Stimulated activated CD4-positive, alpha-beta T cell treated with anti-CD3 and anti-CD28 coated beads, Interleukin-12 subunit alpha, Interleukin-12 subunit beta, amount 100 ng/mL, for 48 hours (primary cell): ENCODE measurements at regions not wholly inside any gene's neighbourhood (a gene's known extent, or its start where the extent isn't known, plus 50 kb on each side); places are given as distances from the start of the nearest gene placed in this dataset.
"Not testable (repeated sequence)": the region's sequence is repeated elsewhere in the genome, so short reads cannot be mapped to it uniquely, and the experiment has no call there.

Experiments
- DNase-seq, 3 donors: peaks; one replicate each; pipeline ENCODE4 v3.0.0-alpha.2; 2020; ENCODE audit warnings: low read depth in 2 of 3, low spot score in 1 of 3

DNA sequence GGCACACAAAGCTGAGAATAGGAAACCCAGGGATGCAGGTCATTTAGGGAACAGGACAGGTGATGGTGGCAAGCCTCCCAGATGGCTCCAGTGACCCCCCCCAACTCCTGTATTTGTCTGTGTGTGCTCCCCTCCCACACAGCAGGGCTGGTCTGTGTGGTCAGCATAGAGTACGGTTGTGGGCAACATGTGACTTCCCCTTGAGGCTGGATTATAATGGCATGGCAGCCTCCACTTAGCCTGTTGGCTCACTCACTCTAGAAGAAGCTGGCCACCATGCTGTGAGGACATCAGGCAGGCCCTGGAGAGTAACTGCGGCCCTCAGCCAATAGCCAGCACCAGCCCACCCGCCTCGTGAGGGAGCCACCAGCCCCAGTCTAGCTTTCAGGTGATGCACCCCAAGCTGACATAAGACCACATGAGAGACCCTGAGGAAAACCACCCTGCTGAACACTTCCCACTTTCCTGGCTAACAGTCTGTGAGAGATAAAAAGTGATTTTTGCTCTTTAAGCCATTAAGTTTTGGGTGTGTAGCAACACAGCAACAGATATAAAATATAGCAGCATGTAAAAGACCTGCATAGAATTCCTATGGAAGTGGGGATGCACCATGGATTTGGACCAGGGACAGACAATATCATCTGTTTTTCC lies 151.3 kb downstream of the LAT start:
- not testable (repeated sequence) for DNase-seq

DNA sequence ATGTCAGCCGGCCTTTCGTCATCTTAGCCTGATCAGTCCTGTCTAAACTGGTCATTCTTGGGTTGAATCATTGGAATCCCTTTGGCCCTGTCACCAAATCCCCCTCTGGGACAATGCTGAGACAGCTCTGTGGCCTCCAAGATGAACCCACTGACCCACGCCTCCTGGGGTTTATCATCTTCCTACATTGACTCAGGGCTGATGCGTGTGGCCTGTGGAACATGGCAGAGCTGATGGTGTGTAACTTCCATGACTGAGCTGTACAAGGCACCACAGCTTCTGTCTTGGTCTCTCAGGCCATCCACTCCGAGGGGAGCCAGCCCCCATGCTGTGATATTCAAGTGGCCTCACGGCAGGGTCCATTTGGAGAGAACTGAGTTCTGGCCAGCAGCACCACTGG lies 150.2 kb downstream of the LAT start:
- DNase-seq = not testable (repeated sequence)

DNA sequence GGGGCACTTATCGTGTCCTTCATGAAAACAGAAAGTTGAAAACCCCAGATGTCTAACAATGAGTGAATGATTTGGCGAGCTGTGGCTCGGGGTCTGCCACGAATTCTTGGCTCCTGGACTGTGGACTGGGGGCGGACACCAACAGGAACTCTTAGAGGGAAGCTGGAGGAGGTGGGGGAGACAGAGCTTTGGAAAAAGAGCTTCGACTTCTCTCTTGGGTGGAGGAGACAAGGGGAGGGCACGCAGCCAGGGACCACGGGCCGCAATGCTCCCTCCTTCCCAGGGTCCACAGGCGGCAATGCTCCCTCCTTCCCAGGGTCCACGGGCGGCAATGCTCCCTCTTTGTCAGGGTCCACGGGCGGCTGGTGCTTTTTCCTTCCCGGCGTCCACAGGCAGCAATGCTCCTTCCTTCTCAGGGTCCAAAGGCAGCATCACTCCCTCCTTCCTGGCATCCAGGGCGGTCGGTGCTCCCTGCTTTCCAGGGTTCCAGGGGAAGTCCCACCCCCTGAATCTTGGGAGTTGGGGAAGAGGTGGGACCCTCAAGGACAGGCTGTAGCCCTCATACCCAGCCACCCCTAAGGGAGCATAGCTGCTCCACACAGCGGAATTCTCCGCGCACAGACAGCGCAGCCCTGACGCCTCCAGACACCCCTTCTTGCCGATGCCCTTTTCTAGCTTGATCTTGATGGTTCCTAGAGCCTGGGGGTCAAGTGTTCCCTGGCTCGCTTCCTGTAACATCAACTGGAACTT lies 149.0 kb downstream of the LAT start:
- DNase-seq = not testable (repeated sequence)

DNA sequence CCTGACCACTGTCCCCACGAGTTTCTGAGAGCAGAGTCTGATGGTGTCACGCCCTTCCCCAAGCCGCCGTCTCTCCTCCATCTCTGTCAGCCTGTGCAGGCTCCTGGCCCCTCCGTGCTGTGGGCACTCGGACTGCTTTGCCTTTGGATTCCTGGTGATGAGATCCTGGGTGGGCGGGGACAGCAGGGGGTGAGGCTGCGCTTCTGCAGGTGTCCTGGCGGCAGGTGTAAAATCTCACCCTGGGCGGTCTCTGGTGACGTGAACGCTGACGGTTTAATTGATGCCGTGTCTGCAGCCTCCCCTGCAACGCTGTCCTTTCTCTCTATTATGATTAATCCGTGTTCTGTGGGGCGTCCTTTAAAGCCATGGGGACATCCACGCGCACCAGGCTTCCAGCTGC lies 148.0 kb downstream of the LAT start:
- DNase-seq = not testable (repeated sequence)

DNA sequence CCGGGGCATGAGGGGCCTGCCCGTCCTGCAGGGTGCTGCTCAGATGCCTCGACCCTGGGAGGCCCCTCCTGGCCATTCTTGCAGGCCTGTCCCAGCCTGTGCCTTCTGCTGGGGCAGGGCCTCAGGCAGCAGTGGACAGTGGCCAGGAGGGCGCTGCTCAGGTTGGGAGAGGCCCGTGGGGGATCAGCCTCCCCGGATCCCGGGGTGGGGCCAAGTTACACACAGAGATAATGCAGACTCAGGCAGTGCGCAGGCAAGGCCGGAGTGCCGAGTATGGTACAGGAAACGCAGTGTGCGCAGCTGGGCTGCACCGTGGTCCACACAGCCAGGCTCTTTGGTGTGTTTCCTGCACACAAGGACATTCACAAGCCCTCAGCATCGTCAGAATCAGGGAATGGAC lies 147.6 kb downstream of the LAT start:
- DNase-seq = not testable (repeated sequence)

DNA sequence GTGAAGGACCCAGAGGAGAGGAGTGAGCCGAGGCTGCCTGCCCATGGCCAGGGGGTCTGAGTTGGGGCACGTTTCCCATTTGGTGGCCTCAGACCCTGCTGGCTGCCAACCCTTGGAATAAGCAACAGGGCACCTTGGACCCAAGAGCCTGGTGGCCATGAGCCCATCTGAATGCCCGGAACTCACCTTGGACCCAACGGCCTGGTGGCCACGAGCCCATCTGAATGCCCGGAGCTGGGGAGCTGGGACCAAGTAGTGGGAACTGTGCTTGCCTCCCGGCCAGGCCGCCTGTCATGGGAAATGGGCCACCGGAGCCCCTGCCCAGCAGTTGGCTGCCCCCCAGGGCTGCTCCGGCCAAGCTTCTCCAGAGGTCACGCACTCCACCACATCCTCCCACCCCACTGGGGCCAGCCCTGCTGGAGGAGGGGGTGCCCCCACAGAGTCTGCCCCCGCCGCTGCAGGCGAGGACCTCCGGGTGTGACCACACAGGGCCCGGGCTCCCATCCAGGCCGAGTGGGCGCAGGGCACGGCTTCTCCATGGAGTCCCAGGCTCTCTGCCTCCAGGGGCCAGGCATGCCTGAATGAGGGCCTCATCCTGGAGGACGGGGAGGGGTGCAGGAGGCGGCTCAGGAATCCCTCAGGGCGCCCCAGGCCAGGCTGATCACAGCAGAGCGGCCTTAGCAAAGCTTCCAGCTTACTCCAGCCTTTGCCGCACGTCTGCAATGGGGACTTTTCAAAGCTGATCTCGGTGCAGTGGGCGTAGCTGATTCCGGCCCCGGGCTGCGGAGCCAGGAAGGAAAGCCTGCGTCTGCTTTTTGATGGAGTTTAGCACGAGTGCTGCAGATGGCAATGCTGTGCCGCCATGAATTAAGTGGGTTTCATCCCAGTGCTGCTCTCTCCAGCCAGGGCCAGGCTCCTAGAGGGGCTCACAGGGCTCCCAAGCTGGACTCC lies 146.3 kb downstream of the LAT start:
- DNase-seq = not testable (repeated sequence)

DNA sequence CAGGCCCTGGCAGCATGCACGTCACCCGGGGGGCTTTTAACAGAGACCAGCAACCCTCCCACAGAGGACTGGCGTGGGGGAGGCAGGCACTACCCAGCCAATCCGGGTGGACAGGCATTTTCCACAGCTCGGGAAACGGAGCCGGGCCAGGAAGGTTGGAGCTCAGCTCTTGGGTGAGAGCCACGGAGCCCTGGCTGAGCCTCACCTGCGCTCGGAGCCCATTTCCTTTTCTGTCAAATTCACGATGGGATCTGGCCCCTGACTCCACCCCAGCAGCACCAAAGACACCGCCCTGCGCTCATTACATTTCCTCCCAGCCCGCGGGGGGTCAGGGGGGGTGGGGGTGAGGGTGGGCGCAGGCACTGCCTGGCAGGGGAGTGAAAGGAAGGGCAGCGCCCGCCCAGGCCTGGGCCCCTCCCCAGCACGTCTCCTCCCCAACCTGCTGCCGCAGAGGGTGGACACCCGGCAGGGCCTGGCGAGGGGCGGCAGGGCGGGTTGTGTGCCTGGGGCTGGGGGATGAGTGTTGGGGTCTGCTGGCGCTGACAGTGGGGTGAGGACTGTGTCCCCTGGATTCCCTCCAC lies 145.4 kb downstream of the LAT start:
- not testable (repeated sequence) for DNase-seq

DNA sequence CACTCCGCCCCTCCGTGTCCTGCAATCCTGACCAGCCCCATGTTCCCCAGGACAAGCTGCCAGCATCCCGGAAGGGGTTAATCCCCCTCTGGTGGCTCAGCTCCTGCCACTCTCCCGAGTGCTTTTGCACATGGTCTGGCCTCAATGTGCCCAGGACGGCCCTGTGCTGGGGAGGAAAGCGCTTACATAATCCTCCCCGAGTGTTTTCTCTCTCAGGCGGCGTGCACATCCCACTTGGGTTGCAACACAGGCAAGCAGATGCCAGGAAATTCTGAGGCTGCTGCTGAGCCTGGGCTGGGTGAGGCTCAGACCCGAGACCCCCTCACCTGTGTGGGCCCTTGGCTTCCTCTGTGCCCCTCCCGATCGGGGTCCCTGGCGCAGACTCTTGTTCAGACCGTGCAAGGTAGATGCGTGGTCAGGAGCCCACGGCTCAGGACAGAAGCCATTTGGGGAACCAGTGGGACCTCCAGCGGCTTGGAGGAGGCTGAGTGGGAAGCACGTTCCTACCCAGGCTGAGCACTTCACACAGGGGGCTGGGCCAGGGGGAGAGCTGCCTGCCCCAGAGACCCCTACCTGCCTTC lies 144.7 kb downstream of the LAT start:
- not testable (repeated sequence) for DNase-seq

DNA sequence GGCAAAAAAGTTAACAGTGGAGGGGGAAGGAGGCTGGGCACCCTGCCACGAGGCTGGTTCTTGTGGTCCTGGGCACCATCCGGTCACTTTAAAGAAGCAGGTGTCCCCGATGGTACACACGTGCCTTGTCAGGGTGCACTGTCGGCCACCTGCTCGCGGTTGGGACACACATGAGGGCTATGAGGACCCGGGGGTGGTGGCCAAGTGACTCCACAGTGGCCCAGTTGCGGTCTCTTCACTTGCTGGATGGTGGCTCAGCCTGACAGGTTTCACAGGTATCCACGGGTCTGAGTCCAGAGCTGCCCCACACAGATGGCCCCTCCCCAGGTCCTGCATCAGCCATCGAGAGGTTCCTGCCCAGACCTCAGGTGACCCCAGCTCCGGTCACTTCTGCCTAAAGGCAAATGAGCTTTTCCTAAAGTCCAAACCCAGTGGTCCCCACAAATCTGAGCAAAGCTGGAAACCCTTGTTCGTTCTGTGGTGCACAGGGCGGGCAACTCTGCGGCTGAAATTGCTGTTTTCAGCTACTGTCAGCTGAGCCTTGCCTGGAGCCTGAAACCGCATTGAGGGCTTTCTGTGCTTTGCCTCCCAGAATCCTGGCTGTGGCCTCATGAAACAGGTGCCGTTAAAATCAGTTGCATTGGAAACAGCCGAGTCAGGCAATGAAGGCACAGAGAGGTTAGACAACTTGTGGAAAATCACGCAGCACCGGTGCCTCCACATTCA lies 144.0 kb downstream of the LAT start:
- not testable (repeated sequence) for DNase-seq

DNA sequence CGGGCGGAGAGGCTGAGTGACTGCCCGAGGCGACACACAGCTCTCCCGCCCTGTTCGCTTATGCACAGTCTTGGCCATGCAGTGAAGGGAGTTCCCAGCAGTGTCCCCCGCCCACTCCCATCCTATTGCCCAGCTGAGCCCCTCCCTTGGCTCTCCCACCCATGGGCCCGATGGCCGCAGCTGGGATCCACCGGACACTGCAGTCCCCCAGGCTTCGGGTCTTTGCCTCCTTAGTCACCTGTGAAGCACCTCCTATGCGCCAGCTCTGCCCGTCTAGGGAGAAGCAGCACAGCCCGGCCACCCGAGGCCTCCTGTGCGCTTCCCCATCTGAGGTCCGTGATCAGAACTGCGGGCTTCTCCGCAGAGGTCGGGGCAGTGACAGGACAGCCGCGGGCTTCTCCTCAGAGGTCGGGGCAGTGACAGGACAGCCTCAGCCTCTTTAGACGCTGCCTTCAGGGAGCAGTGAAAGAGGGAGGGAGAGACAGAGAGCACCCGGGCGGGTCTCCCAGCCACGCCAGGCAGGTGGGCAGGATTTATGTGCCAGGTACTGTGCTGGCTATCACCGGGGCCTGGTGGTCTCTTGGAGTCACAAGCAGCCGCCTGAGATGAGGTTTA lies 143.1 kb downstream of the LAT start:
- DNase-seq = not testable (repeated sequence)

DNA sequence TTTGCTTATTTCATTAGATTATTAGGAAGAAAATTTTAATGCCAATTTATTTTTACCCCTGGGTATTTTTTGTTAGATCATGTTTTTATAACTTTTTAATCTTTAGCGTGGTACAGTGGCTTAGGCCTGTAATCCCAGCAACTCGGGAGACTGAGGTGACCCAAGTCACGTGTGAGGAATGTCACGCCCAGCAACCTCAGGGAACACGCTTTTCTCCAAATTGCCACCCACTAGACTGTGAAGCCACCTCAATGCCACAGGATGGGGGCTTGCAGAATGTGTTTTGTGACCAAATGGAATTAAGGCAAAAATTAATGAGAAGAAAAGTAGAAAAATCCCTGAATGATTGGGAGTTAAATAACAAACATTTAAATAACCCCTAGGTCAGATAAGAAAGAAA lies 141.8 kb downstream of the LAT start:
- DNase-seq = no peak

DNA sequence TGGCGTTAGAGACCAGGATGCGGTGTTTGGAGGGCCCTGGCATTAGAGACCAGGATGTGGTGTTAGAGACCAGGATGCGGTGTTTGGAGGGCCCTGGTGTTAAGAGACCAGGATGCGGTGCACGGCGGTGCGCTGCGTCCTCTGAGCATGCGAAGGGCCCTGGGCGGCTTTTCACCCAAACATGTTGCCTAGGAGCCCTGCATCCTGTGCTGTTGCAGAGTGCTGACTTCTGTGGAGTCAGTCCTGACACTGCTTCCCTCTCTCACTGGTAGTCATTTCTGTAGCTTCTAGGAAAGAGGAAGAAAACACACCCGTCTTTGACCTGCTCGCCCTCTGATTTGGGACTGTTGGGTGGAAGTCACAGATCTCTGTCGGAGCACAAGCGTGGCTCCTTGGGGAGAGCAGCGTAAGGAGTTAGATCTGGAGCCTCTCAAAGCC lies 141.2 kb downstream of the LAT start:
- no peak for DNase-seq

DNA sequence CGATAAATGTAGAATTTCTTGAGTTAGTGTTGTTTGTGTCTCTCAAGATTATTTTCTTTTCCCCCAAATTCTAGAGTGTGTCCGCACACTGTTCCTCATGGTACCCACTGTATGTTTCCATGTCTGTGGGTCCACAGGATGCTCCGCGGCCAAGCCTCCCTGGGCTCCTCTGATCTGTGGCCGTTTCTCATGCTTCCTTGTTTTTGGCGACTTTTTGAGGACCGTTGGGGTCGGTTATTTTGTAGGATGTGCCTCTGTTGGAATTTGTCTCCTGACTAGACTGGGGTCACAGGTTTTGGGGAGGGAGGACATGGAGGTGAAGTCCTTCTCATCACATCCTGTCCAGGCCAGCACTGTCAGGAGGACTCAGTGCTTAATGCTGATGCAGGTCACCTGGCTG lies 140.0 kb downstream of the LAT start:
- DNase-seq = no peak

DNA sequence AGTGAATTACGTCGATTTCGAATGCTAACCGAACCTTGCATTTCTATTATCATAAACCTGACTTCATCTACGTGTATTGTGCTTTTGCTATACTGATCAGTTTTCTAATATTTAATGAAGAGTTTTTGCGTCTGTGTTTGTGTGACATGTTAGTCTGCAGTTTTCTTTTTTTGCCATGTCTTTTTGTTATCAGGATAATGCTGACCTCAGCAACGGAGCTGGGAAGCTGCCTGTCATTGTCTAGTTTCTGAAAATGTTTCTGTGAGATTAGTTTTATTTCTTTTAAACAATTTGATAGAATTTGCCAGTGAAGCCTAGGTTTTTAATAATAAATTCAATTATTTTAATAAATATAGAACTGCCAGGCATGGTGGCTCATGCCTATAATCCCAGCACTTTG lies 139.3 kb downstream of the LAT start:
- not testable (repeated sequence) for DNase-seq

DNA sequence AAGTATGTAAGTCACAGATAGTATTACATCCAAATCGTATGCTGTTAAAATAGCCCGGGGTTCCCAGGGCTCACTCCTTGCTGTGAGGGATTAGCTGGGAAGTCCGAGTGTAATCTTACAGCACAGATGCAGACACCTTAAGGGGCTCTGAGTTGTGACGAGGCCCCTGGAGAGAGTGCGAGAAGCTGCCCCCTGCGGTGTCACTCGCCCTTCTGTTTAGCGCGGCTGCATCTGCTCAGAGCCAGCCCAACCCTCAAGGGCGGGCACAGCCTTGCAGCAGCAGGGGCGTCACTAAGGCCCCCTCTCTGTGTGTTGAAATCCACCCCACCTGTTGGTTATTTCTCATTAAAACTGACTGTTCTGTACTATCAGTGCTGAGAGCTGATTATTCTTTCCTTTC lies 135.8 kb downstream of the LAT start:
- not testable (repeated sequence) for DNase-seq

DNA sequence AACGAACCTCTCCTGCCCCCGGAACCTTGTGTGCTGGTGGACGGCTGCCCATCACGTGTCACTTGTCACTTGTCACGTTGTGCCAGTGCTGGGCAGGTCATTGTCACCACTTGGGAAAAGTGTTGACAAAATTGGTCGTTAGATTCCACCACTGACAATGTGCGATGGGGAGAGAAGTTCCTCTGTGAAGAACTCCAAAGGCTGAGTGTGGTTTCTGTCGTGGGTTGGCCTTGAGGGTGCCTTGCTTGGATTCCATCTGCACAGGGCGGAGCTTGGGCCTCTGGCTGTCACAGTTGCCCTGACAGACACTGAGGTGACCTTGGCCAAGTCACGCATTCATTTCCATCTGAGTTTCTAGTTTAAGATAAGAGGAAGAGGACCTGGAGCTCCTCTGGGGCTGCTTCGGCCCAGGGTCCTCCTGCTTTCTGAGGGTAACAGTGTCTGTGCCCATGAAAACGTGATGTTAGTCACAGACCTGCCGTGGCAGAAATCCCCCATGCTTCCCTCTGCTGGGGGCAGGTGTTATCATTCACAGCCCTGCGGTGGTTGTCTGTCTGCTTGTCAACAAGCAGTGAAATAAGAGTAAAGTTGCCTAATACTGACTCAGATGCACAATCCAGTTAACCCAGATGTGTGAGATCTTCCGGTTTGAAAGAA lies 133.6 kb downstream of the LAT start:
- DNase-seq = not testable (repeated sequence)

DNA sequence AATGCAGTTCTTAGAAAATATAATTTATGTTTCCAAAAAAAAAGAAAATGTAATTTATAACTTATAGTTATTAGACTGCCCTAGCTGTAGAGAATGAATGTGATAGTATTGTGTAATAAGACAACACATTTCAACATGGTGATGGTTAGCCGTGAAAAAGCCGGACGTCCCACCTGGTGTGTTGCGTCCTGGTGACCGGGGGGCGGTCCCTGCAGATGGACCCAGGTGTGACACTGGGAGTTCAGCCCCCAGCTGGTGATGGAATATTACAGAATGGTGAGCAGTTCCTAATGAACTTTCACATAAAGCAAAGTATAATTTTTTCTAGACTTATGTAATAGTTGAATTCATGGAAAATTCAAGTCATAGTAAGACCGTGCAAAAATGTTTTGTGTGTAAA lies 132.8 kb downstream of the LAT start:
- no peak for DNase-seq

DNA sequence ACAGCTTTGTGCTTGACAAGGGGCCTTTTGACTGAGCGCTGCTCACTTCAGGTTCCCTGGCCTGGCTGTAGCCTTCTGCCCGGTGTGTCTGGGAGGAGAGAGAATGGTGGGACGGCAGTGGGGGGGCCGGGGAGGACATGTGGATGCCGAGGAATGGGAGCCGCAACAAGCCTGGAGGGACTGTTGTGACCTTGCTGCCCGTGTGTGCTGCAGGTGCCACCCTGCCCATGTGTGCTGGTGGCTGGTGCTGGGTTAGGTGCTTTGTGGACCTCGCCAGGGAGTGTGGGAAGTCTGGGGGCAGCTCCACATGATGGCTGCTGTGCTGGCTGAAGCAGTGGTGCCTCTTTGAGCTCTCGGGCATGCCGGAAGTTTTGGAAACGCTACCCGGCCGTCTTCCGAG lies 132.1 kb downstream of the LAT start:
- DNase-seq = no peak

DNA sequence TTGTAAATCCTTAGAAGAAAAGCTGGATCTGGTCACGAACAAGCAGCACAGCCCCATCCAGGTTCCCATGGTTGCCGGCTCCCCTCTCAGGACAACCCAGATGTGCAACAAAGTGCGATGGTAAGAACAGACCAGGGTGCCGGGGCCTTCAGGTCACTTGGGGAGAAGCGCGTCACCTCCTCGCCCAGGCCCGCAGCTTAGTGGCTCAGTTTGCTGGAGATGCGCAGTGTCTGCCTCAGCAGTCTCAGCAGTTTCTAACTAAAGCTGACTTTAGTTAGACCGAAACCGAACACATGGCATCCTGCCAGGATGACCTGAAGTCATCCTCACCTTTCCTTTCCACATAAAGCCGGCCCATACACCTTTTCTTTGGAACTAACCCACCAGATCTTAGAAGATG lies 131.4 kb downstream of the LAT start:
- not testable (repeated sequence) for DNase-seq
